Astrocyte (in vitro differentiated cells and primary cell): ENCODE measurements at regions not wholly inside any gene's neighbourhood (a gene's known extent, or its start where the extent isn't known, plus 50 kb on each side); places are given as distances from the start of the nearest gene placed in this dataset.

Experiments used
- DNase-seq: peaks from one replicate; pipeline ENCODE4 v3.0.0-alpha.2; 2010; ENCODE audit warnings: low read depth
- FAIRE-seq: peaks from 2 replicates; lab custom pipeline; 2011; peaks lifted over from hg19 to GRCh38; lab: Jason Lieb, UNC
- H2AFZ ChIP-seq: 2 replicates; pipeline ENCODE4 v1.6.0; 2012; ENCODE audit warnings: low read depth, low read length, inconsistent platforms
- H3K27ac ChIP-seq: 2 replicates; pipeline ENCODE4 v1.5.1; 2011; ENCODE audit warnings: low read depth, low read length, inconsistent platforms
- H3K27me3 ChIP-seq: 2 replicates; pipeline ENCODE4 v1.6.0; 2011; ENCODE audit warnings: low read length, inconsistent platforms; ENCODE audit not compliant: insufficient read depth
- H3K36me3 ChIP-seq: 2 replicates; pipeline ENCODE4 v1.5.1; 2011; ENCODE audit warnings: low read length, inconsistent platforms; ENCODE audit not compliant: insufficient read depth
- H3K4me1 ChIP-seq: 2 replicates; pipeline ENCODE4 v1.5.1; 2011; ENCODE audit warnings: low read length, inconsistent platforms; ENCODE audit not compliant: insufficient read depth
- H3K4me2 ChIP-seq: 2 replicates; pipeline ENCODE4 v1.6.0; 2012; ENCODE audit warnings: low read length, inconsistent platforms
- H3K4me3 ChIP-seq: 2 replicates; pipeline ENCODE4 v1.5.1; 2011; ENCODE audit warnings: low read depth, mild to moderate bottlenecking, low read length, inconsistent platforms; ENCODE audit not compliant: insufficient read depth
- H3K79me2 ChIP-seq: 2 replicates; pipeline ENCODE4 v1.6.0; 2012; ENCODE audit warnings: mild to moderate bottlenecking, low read length, inconsistent platforms; ENCODE audit not compliant: insufficient read depth
- H3K9ac ChIP-seq: 2 replicates; pipeline ENCODE4 v1.6.0; 2012; ENCODE audit warnings: mild to moderate bottlenecking, low read length, inconsistent platforms
- H3K9me3 ChIP-seq: 2 replicates; pipeline ENCODE4 v1.5.1; 2012; ENCODE audit warnings: low read depth, mild to moderate bottlenecking, low read length, inconsistent platforms; ENCODE audit not compliant: insufficient read depth
- H4K20me1 ChIP-seq: 2 replicates; pipeline ENCODE4 v1.6.0; 2012; ENCODE audit warnings: low read length, inconsistent platforms; ENCODE audit not compliant: insufficient read depth
- H3K27ac Mint-ChIP-seq: one replicate; pipeline ENCODE4 v1.8.0; 2021; ENCODE audit warnings: mild to moderate bottlenecking, mixed read lengths; ENCODE audit not compliant: unreplicated experiment
- H3K27me3 Mint-ChIP-seq: one replicate; pipeline ENCODE4 v1.8.0; 2021; ENCODE audit warnings: low read depth, mixed read lengths; ENCODE audit not compliant: unreplicated experiment
- H3K36me3 Mint-ChIP-seq: one replicate; pipeline ENCODE4 v1.8.0; 2021; ENCODE audit warnings: low read depth, mixed read lengths; ENCODE audit not compliant: unreplicated experiment
- H3K4me1 Mint-ChIP-seq: one replicate; pipeline ENCODE4 v1.8.0; 2021; ENCODE audit warnings: low read depth, mixed read lengths; ENCODE audit not compliant: unreplicated experiment
- H3K4me3 Mint-ChIP-seq: one replicate; pipeline ENCODE4 v1.8.0; 2021; ENCODE audit warnings: mild to moderate bottlenecking, moderate library complexity, mixed read lengths; ENCODE audit not compliant: unreplicated experiment
- H3K9me3 Mint-ChIP-seq: one replicate; pipeline ENCODE4 v1.8.0; 2021; ENCODE audit warnings: mild to moderate bottlenecking, mixed read lengths; ENCODE audit not compliant: unreplicated experiment
- EZH2 ChIP-seq: IDR thresholded peaks from 2 replicates; pipeline ENCODE4 v1.6.1; 2012; ENCODE audit warnings: mild to moderate bottlenecking, low read length, inconsistent platforms; ENCODE audit not compliant: insufficient read depth
- TF ChIP-seq, protein P1 (sequence below): IDR thresholded peaks from 2 replicates; pipeline ENCODE4 v1.5.1; 2011; ENCODE audit warnings: low read depth, mild to moderate bottlenecking, inconsistent platforms, low read length, moderate library complexity; ENCODE audit not compliant: insufficient read depth

- no peak overlapping the region for H3K27ac Mint-ChIP-seq
- H3K9me3 ChIP-seq, result no peaks in the 10 kb centered on the region
- H3K27me3 Mint-ChIP-seq, result peaks cover 21% of the 10 kb centered on the region
- H3K4me1 ChIP-seq, result no peaks in the 10 kb centered on the region
- H4K20me1 ChIP-seq, result no peaks in the 10 kb centered on the region
- no peaks in the 10 kb centered on the region for H3K36me3 ChIP-seq
- H3K4me2 ChIP-seq, result no peak overlapping the region
- H2AFZ ChIP-seq, result no peak overlapping the region
- H3K9ac ChIP-seq, result no peak overlapping the region
- no peaks in the 10 kb centered on the region for H3K27me3 ChIP-seq
- no peaks in the 10 kb centered on the region for H3K4me1 Mint-ChIP-seq
- no peak overlapping the region for H3K4me3 Mint-ChIP-seq
- no peaks in the 10 kb centered on the region for H3K36me3 Mint-ChIP-seq
- FAIRE-seq (no peak), DNase-seq (no peak)
- H3K27ac ChIP-seq, result no peak overlapping the region
- no peak overlapping the region for H3K4me3 ChIP-seq
- no peak for TF ChIP-seq EZH2
- TF ChIP-seq, protein P1, sequence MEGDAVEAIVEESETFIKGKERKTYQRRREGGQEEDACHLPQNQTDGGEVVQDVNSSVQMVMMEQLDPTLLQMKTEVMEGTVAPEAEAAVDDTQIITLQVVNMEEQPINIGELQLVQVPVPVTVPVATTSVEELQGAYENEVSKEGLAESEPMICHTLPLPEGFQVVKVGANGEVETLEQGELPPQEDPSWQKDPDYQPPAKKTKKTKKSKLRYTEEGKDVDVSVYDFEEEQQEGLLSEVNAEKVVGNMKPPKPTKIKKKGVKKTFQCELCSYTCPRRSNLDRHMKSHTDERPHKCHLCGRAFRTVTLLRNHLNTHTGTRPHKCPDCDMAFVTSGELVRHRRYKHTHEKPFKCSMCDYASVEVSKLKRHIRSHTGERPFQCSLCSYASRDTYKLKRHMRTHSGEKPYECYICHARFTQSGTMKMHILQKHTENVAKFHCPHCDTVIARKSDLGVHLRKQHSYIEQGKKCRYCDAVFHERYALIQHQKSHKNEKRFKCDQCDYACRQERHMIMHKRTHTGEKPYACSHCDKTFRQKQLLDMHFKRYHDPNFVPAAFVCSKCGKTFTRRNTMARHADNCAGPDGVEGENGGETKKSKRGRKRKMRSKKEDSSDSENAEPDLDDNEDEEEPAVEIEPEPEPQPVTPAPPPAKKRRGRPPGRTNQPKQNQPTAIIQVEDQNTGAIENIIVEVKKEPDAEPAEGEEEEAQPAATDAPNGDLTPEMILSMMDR, result no peak
- H3K9me3 Mint-ChIP-seq, result no peaks in the 10 kb centered on the region
- H3K79me2 ChIP-seq, result no peaks in the 10 kb centered on the region
These were observed 761.6 kb upstream of the RBFOX1 start for GRCh38 chr16:6571044-6571443.

DNA sequence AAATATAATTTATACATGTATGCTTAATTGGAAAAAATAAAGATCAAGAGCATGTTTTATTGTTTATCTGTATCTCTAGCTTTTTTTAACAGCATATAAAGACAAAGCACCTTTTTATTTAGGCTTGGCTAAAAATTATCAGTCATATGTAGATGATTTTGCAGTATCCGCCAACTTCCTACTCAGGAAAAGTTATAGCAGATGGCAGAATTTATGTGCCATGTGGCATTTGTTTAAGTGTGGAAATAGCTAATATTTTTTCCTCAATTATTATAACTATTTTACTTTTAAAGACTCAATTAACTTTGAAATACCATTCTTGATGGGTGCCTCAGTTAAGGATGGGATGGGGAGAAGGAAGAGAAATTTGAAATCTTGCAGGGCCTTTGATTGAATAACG is 762.1 kb upstream of the RBFOX1 start:
- H2AFZ ChIP-seq, result no peak overlapping the region
- H3K27me3 ChIP-seq, result no peaks in the 10 kb centered on the region
- Mint-ChIP-seq H3K27me3 (peaks cover 21% of the 10 kb centered on the region), H3K4me3 (no peak overlapping the region), H3K27ac (no peak overlapping the region), H3K9me3 (no peaks in the 10 kb centered on the region), H3K4me1 (no peaks in the 10 kb centered on the region), H3K36me3 (no peaks in the 10 kb centered on the region)
- DNase-seq, result no peak
- no peak overlapping the region for H3K9ac ChIP-seq
- FAIRE-seq, result no peak
- H3K9me3 ChIP-seq, result no peaks in the 10 kb centered on the region
- H3K4me2 ChIP-seq, result no peak overlapping the region
- no peaks in the 10 kb centered on the region for H3K36me3 ChIP-seq
- TF ChIP-seq EZH2, result no peak
- TF ChIP-seq, protein P1, result no peak
- H4K20me1 ChIP-seq, result no peaks in the 10 kb centered on the region
- H3K79me2 ChIP-seq, result no peaks in the 10 kb centered on the region
- H3K4me3 ChIP-seq, result no peak overlapping the region
- no peak overlapping the region for H3K27ac ChIP-seq
- H3K4me1 ChIP-seq, result no peaks in the 10 kb centered on the region

DNA sequence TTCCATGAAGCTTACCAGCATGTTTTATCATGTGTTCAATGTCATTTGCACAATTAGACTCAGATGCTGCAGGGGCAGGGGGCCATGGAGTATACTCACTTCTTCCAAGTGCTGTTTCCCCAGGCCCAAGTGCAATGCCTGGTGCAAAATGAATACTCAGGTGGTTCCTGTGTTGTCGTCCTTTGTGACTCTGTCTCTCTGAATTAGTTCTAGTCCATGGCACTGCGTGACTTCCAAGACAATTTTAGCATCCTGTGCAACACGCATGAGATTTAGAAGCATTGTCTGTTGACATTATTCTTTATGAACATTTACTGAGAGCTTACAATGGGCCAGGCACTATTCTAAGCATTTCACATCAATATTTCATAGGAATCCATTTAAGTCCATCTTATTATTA is 769.7 kb upstream of the RBFOX1 start:
- Histone ChIP-seq H3K9me3 (no peaks in the 10 kb centered on the region), H3K9ac (no peak overlapping the region), H3K27me3 (no peaks in the 10 kb centered on the region), H4K20me1 (no peaks in the 10 kb centered on the region), H3K4me3 (no peak overlapping the region), H3K4me2 (no peak overlapping the region), H3K36me3 (no peaks in the 10 kb centered on the region), H3K79me2 (no peaks in the 10 kb centered on the region), H2AFZ (no peak overlapping the region), H3K4me1 (no peaks in the 10 kb centered on the region), H3K27ac (no peak overlapping the region)
- TF ChIP-seq, protein P1, result no peak
- TF ChIP-seq EZH2, result no peak
- H3K9me3 Mint-ChIP-seq, result peaks cover 2% of the 10 kb centered on the region
- no peak for FAIRE-seq
- H3K27ac Mint-ChIP-seq, result no peak overlapping the region
- no peak for DNase-seq
- peaks cover 10% of the 10 kb centered on the region for H3K4me1 Mint-ChIP-seq
- H3K27me3 Mint-ChIP-seq, result peaks cover 12% of the 10 kb centered on the region
- no peak overlapping the region for H3K4me3 Mint-ChIP-seq
- no peaks in the 10 kb centered on the region for H3K36me3 Mint-ChIP-seq
